Right lung (tissue), 2 donors: ENCODE measurements at regions not wholly inside any gene's neighbourhood (a gene's known extent, or its start where the extent isn't known, plus 50 kb on each side); places are given as distances from the start of the nearest gene placed in this dataset.

ENCODE experiments used
- DNase-seq, 2 donors: peaks; one replicate each; pipeline ENCODE4 v3.0.0-alpha.2; 2013

DNA sequence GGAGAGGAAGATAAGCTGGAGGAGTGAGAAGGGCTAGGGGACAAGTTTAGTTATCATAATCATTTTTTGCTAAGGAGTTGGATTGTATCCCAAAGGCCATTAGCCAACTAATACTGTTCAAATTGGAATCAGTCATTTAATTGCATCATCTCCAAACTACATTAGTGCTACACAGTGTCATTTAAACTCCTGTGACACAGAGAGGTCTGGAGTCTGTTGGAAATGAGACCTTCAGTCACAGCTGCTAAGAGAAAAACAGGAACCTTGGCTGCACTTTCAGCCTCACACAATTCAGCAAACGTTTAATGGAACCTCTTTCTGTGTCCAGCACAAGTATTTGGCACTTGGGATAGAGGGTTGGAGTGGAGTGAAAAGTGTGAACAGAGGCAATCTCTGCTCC is 175.5 kb upstream of the MGAT5 start:
- peak; percentile 7 to 8 for DNase-seq

DNA sequence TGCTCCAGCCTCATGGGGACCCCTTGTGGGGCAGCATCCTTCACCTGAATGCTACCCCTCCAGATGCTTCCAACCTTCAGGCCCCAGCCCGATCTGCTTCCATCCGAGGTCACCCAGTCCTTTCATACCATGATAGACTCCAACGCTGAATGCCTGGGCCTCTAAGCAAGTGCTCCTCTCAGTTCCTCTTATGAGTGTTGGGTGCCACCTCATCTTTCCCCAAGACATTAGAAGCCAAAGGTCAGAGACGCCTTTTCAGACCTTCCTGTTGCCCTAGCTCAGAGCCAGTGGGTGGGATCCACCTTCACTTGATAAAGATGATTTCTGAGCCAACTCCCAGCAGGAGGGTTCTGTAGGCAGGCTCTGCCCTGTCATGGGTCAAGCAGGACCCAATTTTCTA is 174.5 kb upstream of the MGAT5 start:
- DNase-seq, result no peak

DNA sequence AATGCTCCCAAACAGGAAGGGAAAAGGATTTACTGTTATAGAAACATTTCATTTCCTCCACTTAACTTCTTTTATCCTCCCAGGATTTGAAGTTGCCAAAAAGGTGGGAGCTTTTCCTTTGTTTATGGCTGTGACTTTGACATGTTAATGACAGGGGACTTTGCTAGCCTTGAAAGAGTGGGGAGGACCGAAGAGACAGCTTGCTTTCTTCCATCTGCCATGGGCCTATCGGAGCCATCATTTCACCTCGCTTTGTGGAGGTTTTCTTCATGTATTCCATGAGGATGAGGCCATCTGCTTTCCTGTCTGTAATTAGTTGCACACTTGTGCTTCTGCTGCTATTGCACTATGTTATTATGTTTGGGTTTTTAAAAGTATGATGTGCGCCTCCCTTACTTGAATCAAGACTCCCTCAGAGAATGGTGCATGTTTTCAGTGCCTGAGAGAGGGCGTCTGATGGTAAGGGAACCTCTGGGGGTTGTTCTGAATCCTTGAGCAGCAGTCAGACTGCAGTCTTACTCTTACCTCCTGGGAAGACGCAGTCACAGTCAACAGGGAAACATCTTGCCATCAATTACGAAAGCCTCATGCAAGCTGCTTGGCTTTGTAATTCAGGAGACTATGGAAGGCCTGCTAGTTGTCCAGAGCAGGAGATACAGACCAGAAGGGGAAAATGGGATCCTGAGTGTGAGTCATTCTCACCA is 173.3 kb upstream of the MGAT5 start:
- no peak for DNase-seq

- no peak for DNase-seq
These were observed 172.5 kb upstream of the MGAT5 start for GRCh38 chr2:134081238-134081938.

- DNase-seq, result no peak
These were observed 170.3 kb upstream of the MGAT5 start for GRCh38 chr2:134083548-134083947.

GRCh38 chr2:134086594-134087219 is 167.2 kb upstream of the MGAT5 start:
- DNase-seq, result no peak

DNA sequence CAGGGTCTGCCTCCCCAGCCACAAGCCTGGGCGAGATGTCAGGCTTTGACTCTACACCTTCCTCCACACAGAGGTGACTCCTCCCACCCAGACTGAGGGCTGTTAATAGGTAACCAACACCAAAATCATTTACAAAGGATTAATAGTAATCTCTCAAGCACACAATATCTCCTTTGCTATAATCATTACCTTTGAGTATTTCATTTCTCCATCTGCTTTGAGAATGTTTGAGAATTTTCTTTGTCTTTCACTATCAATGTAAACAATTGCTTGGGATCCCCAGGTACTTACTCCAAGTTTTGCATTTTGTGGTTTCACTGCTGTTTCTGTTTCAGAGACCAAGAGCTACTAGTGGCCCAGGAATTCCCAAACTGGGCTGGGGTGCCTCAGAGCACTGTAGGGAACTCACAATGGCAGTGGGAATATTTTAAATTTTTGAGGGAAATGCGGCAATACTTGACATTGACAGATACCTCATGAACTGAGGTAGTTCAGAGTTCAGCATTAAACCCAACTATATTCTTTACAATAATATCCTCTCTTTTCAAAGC is 166.4 kb upstream of the MGAT5 start:
- no peak for DNase-seq

GRCh38 chr2:134089454-134089853 is 164.4 kb upstream of the MGAT5 start:
- DNase-seq, result no peak

DNA sequence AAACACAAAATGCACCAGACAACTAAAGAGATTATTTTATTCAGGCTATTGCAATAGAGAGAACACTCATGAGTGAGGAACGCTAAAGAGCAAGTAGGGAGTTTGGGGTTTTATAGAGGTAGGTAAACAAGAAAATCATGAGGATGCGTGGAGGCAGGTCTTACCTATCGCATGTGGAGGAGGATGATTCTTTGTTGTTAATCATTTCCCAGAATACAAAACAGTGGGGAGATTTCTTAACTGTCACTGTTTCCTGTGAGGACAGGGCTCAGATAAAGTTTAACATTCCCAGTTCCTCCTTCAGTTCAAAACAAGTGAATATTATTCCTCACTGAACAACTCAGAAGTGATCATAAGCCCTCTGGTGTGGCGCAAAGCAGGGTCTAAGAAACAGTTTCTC is 156.1 kb upstream of the MGAT5 start:
- DNase-seq, result no peak

DNA sequence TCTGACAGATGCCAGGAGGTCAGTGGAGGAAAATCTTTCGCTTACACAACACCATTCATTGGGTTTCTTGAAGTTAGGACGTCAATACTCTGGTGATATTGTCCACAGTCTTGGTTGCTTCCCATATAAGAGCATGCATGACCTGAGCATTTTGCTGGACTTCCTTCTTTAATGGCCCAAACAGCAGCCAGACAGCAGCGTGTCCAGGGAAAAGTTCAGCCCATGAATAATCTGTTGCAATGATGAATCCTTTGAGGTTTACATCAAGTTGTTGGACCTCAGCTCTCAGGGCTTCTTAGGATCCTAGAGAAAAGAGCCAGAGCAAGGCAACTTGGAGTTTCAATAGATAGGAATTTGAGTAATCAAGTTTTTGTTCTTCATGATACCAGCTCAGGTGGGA is 155.6 kb upstream of the MGAT5 start:
- DNase-seq, result no peak

DNA sequence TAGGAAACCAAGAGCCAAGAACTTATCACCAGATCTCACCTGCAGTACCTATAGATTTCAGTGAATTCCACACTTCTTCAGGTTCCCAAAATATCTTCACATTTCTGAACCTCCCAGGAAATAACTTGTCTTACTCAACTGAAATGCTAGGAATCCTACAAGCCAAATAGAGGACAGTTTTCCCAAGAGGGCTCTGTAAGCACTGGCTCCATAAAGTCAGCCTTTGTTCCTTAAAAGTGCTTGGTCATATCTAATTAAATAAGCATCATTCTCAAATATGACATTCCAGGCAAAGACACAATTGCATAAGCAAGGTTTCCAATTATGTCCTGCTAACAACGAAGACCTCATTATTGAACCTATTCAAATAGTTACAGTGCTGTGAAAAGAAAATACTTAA is 154.6 kb upstream of the MGAT5 start:
- no peak for DNase-seq

DNA sequence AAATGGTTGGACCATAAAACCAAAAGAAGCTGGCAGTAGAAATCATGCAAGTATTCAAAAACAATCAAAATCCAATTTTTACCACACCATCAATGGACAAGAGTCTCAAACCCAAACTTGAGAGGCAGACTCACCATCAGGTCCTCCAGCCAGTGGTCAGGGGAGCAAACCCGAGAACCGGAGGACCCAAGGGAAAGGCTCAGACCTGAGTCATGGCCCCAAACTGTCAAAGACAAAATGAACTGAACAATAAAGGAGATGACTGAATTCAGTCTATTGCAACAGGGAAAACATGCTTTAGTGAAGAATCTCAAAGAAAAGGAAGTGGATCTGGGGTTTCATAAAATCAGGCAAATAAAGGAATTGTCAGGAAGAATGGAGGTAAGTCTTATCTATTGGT is 150.7 kb upstream of the MGAT5 start:
- no peak for DNase-seq

GRCh38 chr2:134104754-134105153 is 149.1 kb upstream of the MGAT5 start:
- DNase-seq, result no peak

DNA sequence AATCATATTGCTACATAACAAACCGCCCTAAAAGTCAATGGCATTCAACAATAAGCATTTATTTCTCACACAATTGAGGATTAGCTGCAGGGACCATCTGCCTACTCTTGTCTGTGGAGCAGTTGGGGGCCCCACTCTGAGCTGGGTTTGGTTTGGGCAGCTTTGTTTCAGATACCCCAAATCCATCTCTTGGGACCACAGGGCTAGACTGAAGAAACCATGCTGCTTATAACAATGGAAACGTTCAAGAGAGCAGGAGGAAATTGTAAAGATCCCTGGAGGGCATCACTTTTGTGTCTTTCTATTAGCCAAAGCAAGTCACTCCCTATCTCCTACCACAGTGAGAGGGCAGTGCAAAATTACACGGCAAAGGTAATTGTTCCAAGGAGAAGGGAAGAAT is 146.5 kb upstream of the MGAT5 start:
- no peak for DNase-seq

DNA sequence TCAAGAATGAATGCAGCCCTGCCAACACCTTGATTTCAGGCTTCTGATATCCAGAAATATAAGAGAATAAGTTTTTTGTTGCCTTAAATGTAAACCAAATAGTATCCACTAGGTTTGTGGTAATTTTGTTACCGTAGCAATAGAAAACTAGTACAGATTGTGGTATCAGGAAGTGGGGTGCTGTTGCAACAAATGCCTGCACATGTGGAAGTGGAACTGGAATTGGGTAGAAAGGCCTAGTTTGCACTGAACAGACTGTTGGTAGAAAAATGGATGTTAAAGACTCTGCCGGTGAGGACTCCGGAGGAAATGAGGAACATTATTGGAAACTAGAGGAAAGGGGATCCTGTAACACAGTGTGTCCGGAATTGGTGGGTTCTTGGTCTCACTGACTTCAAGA is 145.8 kb upstream of the MGAT5 start:
- no peak for DNase-seq

GRCh38 chr2:134109246-134109645 is 144.6 kb upstream of the MGAT5 start:
- DNase-seq, result no peak

GRCh38 chr2:134109725-134110124 is 144.1 kb upstream of the MGAT5 start:
- DNase-seq, result no peak

DNA sequence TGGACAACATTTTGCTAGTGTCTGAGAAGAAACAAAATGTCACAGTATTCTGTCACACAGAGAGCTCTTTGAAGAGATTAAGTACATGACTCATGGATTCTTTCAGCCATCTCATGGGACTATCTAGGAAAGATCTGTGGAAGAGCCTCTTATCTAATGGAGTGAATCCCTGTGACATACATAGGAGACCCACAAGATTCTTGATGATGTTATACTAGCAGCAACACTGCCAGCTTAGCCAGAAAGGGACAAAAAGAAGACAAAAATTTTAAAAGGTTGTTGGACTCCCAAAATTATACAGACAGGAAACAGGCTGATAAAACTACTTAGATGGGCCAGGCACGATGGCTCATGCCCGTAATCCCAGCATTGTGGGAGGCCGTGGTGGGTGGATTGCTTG is 143.3 kb upstream of the MGAT5 start:
- DNase-seq, result no peak

DNA sequence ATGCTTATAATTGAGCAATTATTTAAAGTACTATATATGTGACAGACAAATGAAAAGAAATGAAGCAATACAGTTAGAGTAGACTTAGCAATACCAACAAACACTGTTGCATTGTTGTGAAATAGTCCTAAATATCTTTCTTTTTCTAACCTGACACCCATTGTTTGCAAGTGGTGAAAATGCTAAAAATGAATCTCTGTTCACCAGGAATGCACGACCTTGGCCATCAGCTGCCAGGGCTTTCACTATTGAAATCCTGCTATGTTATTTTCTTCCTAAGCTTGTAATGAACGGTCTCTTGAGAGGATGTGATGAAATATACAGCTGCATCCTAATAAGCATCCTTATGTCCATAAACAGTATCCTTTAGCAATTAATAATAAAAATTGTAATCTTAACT is 136.2 kb upstream of the MGAT5 start:
- no peak for DNase-seq

DNA sequence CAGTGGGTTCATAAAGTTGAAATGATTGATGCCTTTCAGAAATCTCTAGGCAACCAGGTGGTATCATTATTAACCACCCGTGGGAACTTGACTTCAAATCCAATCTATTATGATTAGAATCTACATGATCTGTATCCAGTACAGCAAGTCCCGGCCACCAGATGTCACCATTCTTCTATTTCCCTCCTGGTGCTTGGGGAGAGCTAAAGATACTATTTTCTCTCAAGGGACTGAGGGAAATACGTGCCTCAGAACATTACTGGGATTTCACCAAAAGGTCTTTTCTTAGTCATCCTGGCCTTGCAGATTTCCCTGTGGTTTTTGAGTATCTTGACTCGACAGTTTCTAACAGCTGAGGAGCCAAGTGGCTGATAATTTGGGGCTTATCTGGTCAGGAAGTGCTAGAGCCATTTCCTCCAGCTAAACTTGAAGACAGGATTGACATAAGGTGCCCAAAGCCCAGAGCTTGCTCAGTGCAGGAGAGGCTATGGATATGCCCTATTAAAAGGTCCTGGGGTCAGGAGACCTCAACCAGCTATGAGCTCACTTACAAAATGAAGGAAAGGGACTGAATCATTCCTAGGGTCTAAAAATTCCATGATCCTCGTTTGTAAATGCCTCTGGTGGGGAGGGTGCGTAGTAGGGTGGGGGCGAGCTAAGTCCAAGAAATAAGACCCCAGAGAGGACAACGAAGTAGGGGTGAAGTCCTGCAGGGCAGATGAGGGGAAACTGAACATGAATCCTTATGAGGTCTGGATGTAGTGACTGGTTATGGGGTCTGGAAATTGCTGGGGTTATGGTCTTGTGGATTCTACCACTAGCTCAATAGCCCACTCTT is 135.4 kb upstream of the MGAT5 start:
- peak; percentile 72 to 83 for DNase-seq

DNA sequence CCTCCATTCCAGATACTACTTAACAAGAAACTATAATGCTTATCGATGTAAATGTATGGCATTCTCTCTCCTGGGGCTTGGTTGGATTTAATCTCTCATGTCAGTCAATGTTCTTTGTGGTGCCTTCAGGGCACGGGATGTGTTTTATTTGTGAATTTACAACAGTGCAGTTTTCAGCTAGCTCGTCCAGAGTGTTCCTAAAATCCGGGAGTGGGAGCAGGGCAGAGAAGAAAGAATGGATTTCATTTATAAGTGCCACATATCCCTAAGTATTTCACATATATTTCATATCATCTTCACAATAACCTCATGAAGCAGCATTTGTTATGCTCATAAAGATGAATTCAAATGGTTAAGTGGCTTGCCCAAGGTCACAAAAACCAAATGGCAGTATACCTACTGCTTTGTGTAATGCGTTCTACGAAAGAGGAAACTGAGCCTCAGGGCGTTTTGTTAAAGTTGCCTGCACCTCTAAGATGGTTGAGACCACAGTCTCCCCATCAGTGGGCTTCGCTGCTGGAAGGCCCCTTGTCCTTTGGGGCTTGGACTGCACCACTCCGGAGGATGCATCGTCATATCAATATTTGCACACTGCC is 134.7 kb upstream of the MGAT5 start:
- no peak for DNase-seq
